Sigmoid colon (tissue), 6 donors: ENCODE measurements at regions not wholly inside any gene's neighbourhood (a gene's known extent, or its start where the extent isn't known, plus 50 kb on each side); places are given as distances from the start of the nearest gene placed in this dataset.

Experiments
- DNase-seq: peaks from one replicate; pipeline ENCODE4 v3.0.0-alpha.2; 2019
- H3K27ac ChIP-seq, 4 donors: fragments of 200-600 bp; sonication (generic); one replicate each; pipeline ENCODE4 v1.5.1; 2016 to 2019; ENCODE audit warnings: mild to moderate bottlenecking in 1 of 4
- H3K27me3 ChIP-seq, 3 donors: fragments of 200-600 bp; sonication (generic); one replicate each; pipeline ENCODE4 v1.5.1; 2019; ENCODE audit warnings: mild to moderate bottlenecking in 1 of 3
- H3K36me3 ChIP-seq, 4 donors: fragments of 200-600 bp; sonication (generic); one replicate each; pipeline ENCODE4 v1.5.1; 2016 to 2019
- H3K4me1 ChIP-seq, 4 donors: fragments of 200-600 bp; sonication (generic); one replicate each; pipeline ENCODE4 v1.5.1; 2017 to 2019
- H3K4me3 ChIP-seq, 4 donors: fragments of 200-600 bp; sonication (generic); one replicate each; pipeline ENCODE4 v1.5.1; 2017 to 2019; ENCODE audit warnings: mild to moderate bottlenecking in 2 of 4, moderate library complexity in 1 of 4
- H3K9me3 ChIP-seq, 4 donors: fragments of 200-600 bp in 3 of 4; sonication (generic) in 3 of 4; one replicate each; pipeline versions ENCODE4 v1.5.1 to v1.6.1; 2013 to 2019
- EP300 ChIP-seq, 4 donors: sonication (generic); formaldehyde crosslinking; IDR thresholded peaks; one replicate each; pipeline ENCODE4 v1.6.1; 2017; ENCODE audit warnings: antibody characterized with exemption in 4 of 4
- POLR2A ChIP-seq, 2 donors: fragments of 450-650 bp; IDR thresholded peaks; one replicate each; pipeline ENCODE4 v1.6.1; 2016; ENCODE audit warnings: antibody characterized with exemption in 2 of 2, mild to moderate bottlenecking in 2 of 2, moderate library complexity in 2 of 2
- POLR2AphosphoS5 ChIP-seq, 4 donors: sonication (generic); formaldehyde crosslinking; IDR thresholded peaks; one replicate each; pipeline ENCODE4 v1.6.1; 2017; ENCODE audit warnings: antibody characterized with exemption in 4 of 4
- WGBS, 2 donors: extraction: QIAGEN DNeasy Blood & Tissue Kit; methylation state at CpG; one replicate each; pipeline ENCODE4 v1.1.7; 2013; 5-methylcytosine and 5-hydroxymethylcytosine counted together
- intact Hi-C: fragments of 100-400 bp; cut with DNase I; formaldehyde crosslinking; loops from one replicate; pipeline ENCODE4 v1.15.1; 2023
- TF ChIP-seq, protein P1 (sequence below), 4 experiments: fragments of 450-650 bp in 3 of 4; fragments of 200-600 bp in 1 of 4; IDR thresholded peaks; one replicate each; pipeline ENCODE4 v1.5.1; 2016 to 2019; ENCODE audit warnings: antibody characterized with exemption in 4 of 4, mild to moderate bottlenecking in 3 of 4, moderate library complexity in 2 of 4
- donor health status: healthy with polysubstance abuse.
- donor health status: healthy.

DNA sequence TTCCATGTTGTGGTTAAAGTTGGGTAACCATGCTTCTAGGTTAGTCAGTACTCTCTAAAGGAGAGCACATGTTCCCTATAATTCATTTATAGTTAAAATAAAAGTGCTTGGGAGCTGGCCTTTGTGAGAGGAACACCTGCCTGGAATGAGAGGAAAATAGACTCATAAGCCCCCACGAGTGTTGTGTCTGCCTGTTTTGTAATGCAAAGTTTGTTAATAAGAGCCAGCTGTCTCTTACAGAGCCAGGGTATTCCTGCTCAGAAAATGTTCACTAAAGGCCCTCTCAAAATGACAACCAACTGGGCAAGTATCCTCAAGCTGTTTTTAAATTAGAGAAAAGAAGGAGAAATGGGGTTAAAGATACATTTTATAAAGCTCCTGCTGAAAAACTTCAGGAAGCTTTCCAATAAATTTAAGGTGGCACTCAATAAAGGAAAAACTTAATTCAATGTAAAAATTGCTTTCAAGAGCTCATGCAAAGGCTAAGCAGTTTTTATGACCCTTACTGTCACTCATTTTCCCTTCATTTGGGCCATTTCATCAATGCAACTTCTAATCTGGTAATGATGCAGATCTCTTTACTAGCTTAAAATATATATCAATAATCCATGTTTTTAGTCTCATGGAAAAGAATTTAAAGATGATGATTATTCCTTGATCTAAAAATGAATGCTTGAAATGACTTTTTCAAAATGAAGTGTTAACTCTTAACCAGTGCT is 793.6 kb downstream of the STPG2 start:
- intact Hi-C loops = no loop called here
- no peaks in the 10 kb centered on the region for H3K4me1 ChIP-seq
- no peak overlapping the region for H3K4me3 ChIP-seq
- DNase-seq = no peak
- no peaks in the 10 kb centered on the region for H3K27me3 ChIP-seq
- H3K27ac ChIP-seq = no peak overlapping the region
- no peak for TF ChIP-seq POLR2AphosphoS5 (IDR thresholded peaks at IDR 0.05)
- TF ChIP-seq, protein P1, sequence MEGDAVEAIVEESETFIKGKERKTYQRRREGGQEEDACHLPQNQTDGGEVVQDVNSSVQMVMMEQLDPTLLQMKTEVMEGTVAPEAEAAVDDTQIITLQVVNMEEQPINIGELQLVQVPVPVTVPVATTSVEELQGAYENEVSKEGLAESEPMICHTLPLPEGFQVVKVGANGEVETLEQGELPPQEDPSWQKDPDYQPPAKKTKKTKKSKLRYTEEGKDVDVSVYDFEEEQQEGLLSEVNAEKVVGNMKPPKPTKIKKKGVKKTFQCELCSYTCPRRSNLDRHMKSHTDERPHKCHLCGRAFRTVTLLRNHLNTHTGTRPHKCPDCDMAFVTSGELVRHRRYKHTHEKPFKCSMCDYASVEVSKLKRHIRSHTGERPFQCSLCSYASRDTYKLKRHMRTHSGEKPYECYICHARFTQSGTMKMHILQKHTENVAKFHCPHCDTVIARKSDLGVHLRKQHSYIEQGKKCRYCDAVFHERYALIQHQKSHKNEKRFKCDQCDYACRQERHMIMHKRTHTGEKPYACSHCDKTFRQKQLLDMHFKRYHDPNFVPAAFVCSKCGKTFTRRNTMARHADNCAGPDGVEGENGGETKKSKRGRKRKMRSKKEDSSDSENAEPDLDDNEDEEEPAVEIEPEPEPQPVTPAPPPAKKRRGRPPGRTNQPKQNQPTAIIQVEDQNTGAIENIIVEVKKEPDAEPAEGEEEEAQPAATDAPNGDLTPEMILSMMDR (IDR thresholded peaks at IDR 0.05) = no peak
- no peak for TF ChIP-seq EP300 (IDR thresholded peaks at IDR 0.05)
- TF ChIP-seq POLR2A (IDR thresholded peaks at IDR 0.05) = no peak
- H3K36me3 ChIP-seq = no peaks in the 10 kb centered on the region
- H3K9me3 ChIP-seq = no peaks in the 10 kb centered on the region
- WGBS, 2 donors = 61 to 66% methylated on average over 1 of the region's 1 CpG

DNA sequence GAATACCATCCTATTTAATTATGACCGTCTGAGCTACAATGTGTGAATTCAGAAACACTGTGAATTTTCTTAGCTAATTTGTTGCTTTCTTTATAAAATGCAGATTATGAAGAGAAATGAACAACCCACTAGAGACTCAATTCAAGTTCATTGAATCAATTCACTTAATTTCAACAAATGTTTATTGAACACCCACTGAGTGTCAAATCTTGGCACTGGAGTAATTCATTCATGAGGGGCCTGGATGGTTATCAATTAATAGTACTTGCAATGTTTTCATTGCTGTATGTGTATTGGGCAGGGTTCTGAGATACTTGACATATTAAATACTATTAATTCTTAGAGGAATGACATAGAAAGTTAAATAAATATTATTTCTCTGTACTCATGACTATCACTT is 789.4 kb downstream of the STPG2 start:
- Histone ChIP-seq H3K4me1 (no peaks in the 10 kb centered on the region), H3K27ac (no peak overlapping the region), H3K4me3 (no peak overlapping the region), H3K27me3 (no peaks in the 10 kb centered on the region), H3K36me3 (no peaks in the 10 kb centered on the region), H3K9me3 (peaks cover 0 to 6% (median 2%) of the 10 kb centered on the region in 4 donors)
- intact Hi-C loops = no loop called here
- WGBS, 2 donors = 45 to 95% methylated on average over 1 of the region's 1 CpG
- DNase-seq = no peak
- no peak for TF ChIP-seq POLR2A (IDR thresholded peaks at IDR 0.05)
- TF ChIP-seq, protein P1 (IDR thresholded peaks at IDR 0.05) = no peak
- no peak for TF ChIP-seq EP300 (IDR thresholded peaks at IDR 0.05)

DNA sequence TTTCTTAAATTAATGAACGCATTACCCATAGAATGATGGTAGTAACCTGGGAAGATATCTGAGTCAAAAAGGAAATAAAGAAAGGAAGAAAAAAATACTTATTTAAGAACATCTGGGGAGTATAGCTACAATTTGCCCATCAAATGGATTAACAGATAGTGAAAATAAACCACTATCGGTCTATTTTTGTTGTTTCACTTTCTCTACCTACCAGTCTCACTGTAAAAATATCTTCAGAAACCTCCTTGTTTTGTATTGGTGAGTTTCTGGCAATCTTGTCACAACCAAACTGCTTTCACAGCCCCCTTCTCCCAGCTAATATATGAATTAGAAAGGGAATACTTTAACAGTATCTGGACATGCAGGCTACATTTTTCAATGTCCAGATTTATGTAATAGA is 783.5 kb downstream of the STPG2 start:
- Histone ChIP-seq H3K4me1 (no peaks in the 10 kb centered on the region), H3K27me3 (no peaks in the 10 kb centered on the region), H3K9me3 (peaks cover 0 to 6% (median 2%) of the 10 kb centered on the region in 4 donors), H3K4me3 (no peak overlapping the region), H3K36me3 (no peaks in the 10 kb centered on the region), H3K27ac (no peak overlapping the region)
- no peak for DNase-seq
- TF ChIP-seq POLR2AphosphoS5 (IDR thresholded peaks at IDR 0.05) = no peak
- TF ChIP-seq, protein P1 (IDR thresholded peaks at IDR 0.05) = no peak
- intact Hi-C loops = no loop called here
- WGBS, 2 donors = 92 to 98% methylated on average over 2 of the region's 2 CpGs

DNA sequence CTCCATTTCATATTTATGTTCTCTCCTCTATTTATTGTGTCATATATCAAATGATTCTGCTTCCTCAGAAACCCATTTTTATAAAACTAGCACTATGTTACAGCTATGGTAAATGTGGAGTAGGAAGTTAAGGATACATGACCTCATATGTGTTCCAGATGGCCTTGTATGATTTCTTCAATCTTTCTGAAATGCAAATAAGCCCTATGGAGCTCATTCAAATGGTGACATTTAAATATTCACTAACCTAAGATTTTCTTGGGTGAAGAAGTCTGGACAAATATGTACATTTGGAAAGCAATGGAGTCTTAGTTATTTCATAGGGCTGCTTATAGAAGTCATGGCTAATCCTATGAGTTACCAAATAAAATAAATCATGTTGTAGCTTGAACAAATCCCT is 782.5 kb downstream of the STPG2 start:
- Histone ChIP-seq H3K4me3 (no peak overlapping the region), H3K4me1 (no peaks in the 10 kb centered on the region), H3K36me3 (no peaks in the 10 kb centered on the region), H3K27me3 (no peaks in the 10 kb centered on the region), H3K9me3 (peaks cover 0 to 6% (median 2%) of the 10 kb centered on the region in 4 donors), H3K27ac (no peak overlapping the region)
- DNase-seq = no peak
- TF ChIP-seq EP300 (IDR thresholded peaks at IDR 0.05) = no peak
- no peak for TF ChIP-seq POLR2A (IDR thresholded peaks at IDR 0.05)
- TF ChIP-seq, protein P1 (IDR thresholded peaks at IDR 0.05) = no peak
- TF ChIP-seq POLR2AphosphoS5 (IDR thresholded peaks at IDR 0.05) = no peak
- intact Hi-C loops = no loop called here

DNA sequence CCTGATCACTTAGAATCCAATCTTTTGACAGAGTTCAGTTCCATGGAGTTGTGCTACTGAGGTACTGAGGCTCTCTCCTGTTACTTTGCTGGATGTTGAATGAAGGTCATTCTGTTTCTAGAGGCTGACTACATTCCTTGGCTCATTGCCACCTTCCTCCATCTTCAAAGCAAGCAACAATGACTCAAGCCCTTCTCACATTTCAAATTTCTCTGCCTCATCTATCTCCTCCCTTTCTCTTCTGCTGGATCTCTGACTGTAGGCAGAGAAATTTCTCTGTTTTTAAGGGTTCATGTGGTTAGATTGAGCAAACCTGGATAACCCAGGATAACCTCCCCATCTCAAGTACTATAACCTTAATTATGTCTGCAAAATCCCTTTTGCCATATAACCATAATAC is 775.4 kb downstream of the STPG2 start:
- Histone ChIP-seq H3K9me3 (peaks cover 0 to 2% (median 0%) of the 10 kb centered on the region in 4 donors), H3K27ac (no peak overlapping the region), H3K36me3 (no peaks in the 10 kb centered on the region), H3K4me3 (no peak overlapping the region), H3K27me3 (no peaks in the 10 kb centered on the region), H3K4me1 (no peaks in the 10 kb centered on the region)
- no peak for DNase-seq
- TF ChIP-seq, protein P1 (IDR thresholded peaks at IDR 0.05) = no peak
- no peak for TF ChIP-seq EP300 (IDR thresholded peaks at IDR 0.05)
- no peak for TF ChIP-seq POLR2AphosphoS5 (IDR thresholded peaks at IDR 0.05)
- TF ChIP-seq POLR2A (IDR thresholded peaks at IDR 0.05) = no peak
- intact Hi-C loops = no loop called here
